ENCODE measurements at regions not wholly inside any gene's neighbourhood (a gene's known extent, or its start where the extent isn't known, plus 50 kb on each side); places are given as distances from the start of the nearest gene placed in this dataset.

DNA sequence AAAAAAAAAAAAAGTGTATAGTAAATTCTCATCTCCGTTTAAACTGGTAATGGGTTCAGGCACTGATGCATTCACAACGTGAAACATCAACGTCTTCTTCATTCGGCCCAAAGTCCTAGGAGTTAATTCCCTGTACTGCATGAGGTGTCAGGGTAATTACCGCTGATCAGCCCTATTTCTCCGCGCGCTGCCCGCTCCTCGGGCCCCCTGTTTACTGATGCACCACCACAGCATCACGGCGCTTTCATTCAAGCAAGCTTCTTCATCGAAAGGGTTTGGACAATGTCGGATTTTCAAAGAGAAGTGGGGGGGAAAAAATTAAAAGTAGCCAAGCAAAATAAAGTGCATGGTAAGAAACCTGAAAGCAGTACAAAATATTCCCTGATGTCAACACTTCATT, 352.0 kb upstream of the POU3F3 start:
- H3K4me3 ChIP-seq (ENCODE audit: low read depth, low read length) = no peak overlapping the region
- DNase-seq (ENCODE audit: low read depth) = no peak
- TF ChIP-seq, protein P1, sequence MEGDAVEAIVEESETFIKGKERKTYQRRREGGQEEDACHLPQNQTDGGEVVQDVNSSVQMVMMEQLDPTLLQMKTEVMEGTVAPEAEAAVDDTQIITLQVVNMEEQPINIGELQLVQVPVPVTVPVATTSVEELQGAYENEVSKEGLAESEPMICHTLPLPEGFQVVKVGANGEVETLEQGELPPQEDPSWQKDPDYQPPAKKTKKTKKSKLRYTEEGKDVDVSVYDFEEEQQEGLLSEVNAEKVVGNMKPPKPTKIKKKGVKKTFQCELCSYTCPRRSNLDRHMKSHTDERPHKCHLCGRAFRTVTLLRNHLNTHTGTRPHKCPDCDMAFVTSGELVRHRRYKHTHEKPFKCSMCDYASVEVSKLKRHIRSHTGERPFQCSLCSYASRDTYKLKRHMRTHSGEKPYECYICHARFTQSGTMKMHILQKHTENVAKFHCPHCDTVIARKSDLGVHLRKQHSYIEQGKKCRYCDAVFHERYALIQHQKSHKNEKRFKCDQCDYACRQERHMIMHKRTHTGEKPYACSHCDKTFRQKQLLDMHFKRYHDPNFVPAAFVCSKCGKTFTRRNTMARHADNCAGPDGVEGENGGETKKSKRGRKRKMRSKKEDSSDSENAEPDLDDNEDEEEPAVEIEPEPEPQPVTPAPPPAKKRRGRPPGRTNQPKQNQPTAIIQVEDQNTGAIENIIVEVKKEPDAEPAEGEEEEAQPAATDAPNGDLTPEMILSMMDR (conservative IDR thresholded peaks at IDR 0.05; ENCODE audit: low read depth, low read length) = no peak

DNA sequence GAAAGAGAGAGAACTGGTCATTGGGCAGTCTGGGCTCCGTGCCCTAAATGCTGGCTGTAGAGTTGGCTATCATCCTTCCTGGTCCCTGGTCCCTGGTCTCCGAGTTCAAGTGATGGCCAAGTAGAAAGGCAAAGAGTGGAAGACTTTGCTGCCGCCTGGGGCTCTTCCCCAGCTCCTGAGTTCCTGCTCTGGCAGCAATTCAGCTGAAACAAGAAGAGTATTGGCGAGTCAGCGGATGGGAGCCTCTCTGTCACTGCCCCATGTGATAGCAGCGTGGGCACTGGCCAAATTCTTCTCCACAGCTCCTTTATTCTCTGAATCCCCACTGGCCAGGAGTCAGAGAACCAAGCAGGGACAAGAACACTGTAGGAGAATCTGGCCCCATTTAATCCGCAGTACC, 351.0 kb upstream of the POU3F3 start:
- H3K4me3 ChIP-seq (ENCODE audit: low read depth, low read length) = no peak overlapping the region
- TF ChIP-seq, protein P1 (conservative IDR thresholded peaks at IDR 0.05; ENCODE audit: low read depth, low read length) = no peak
- DNase-seq (ENCODE audit: low read depth) = no peak

DNA sequence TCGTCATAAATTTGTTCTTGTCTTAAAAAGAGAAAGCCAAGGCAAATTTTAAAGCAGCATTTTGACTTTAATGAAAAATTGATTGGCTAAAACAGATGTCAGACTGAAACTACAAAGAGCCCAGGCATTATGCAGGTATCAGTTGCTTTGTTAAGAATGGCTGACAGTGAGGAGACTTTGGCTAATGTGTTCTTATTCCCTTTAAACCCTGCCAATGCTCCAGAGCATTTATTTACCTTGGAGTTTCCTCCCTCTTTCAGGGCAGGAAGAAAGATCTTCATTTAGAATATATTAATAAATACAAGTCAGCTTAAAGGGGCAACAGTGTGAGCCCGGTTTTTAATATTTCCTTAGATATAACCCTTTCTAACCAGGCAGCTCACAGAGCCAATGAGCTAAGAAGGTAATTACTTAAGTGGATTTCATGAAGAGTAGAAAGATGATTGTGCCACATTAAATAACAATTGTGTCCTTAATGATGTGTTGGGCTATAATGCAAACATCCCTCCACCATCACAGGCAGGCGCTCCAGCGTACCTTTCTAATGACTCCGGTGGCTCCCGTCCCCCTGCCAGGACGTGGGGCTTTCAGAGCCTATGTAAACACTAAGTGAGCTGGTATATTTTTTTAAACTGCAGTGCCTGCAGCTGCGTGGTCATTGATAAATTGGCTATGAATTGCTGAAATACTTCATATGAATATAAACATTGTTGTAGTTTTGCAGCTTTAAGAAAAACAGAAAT, 349.4 kb upstream of the POU3F3 start:
- H3K4me3 ChIP-seq (ENCODE audit: low read depth, low read length) = no peak overlapping the region
- TF ChIP-seq, protein P1 (conservative IDR thresholded peaks at IDR 0.05; ENCODE audit: low read depth, low read length) = no peak
- no peak for DNase-seq (ENCODE audit: low read depth)

DNA sequence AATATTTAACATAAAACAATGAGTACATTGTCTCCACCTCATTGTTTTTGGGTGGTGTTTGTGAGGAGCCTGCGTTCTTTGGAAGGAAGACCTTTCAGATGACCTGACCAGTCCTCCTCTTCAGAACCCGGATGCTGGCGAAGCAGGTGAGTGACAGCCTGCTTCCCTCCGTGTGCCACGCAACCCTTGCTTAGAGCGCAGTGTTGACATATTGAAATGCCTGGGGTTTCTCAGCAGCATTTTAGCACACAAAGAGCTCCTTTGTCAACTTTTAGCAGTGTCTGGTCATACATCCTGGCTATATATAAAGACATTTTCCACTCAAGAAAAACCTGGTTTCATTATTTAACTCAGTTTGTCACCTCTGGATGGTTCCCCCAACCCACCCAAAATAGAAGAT, 335.7 kb upstream of the POU3F3 start:
- TF ChIP-seq, protein P1 (conservative IDR thresholded peaks at IDR 0.05; ENCODE audit: low read depth, low read length) = no peak
- no peak overlapping the region for H3K4me3 ChIP-seq (ENCODE audit: low read depth, low read length)

DNA sequence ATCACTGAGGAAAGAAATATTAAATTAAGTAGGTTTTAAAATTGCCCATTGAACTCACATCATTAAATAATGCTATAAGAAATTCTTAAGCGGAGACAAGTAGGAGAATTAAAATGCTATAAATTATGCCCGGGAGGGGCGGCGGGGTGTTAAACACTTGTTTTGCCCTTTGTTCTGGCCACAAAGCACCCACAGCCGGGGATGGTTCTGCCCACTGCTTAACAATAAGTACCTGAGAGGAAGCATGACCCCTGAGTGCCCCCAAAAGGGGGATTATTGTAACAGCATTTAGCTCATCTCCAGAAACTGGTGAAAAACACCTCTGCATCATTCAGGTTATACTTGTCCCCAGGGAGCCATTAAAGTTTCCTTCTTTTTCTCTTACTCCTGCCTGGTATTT, 332.7 kb upstream of the POU3F3 start:
- H3K4me3 ChIP-seq (ENCODE audit: low read depth, low read length) = no peak overlapping the region
- no peak for DNase-seq (ENCODE audit: low read depth)
- TF ChIP-seq, protein P1 (conservative IDR thresholded peaks at IDR 0.05; ENCODE audit: low read depth, low read length) = no peak

More for the DNA sequence above, 335.7 kb upstream of the POU3F3 start:
- DNase-seq (ENCODE audit: low read depth) = no peak

DNA sequence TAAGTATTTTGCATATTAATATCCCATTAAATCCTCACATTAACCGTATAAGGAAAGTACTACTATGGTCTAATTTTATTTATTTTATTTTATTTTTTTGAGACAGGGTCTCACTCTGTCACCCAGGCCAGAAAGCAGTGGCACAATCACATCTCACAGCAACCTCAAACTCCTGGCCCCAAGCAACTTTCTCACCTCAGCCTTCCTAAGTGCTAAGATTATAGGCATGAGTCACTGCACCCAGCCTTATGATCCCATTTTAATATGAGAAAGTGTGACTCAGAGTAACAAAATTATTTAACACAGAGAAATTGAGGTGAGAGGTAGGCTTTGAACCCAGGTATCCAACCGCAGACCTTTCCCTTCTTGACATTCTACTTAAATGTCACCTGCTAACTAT, 330.0 kb upstream of the POU3F3 start:
- DNase-seq (ENCODE audit: low read depth) = no peak
- TF ChIP-seq, protein P1 (conservative IDR thresholded peaks at IDR 0.05; ENCODE audit: low read depth, low read length) = no peak
- no peak overlapping the region for H3K4me3 ChIP-seq (ENCODE audit: low read depth, low read length)

DNA sequence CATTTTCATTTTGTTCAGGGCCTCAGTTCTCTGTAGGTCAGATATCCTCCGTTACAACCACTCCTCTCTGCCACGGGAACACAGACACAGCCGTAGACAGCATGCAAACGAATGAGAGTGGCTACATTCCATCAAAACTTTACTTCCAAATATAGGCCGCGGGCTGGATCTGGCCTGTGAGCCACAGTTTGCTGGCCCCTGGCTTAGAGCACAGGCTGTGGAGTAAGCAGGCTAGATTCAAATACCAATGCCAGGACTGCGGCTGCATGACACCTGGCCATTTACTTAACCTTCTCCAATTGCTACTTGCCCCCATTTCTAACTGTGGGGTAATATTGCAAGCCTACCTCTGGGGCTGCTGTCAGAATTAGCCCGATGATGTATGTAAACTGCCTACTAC, 325.8 kb upstream of the POU3F3 start:
- DNase-seq (ENCODE audit: low read depth) = no peak
- TF ChIP-seq, protein P1 (conservative IDR thresholded peaks at IDR 0.05; ENCODE audit: low read depth, low read length) = no peak
- H3K4me3 ChIP-seq (ENCODE audit: low read depth, low read length) = no peak overlapping the region

Measured in choroid plexus epithelial cell (primary cell).